ENCODE measurements at regions not wholly inside any gene's neighbourhood (a gene's known extent, or its start where the extent isn't known, plus 50 kb on each side); places are given as distances from the start of the nearest gene placed in this dataset.
"Not testable (repeated sequence)": the region's sequence is repeated elsewhere in the genome, so short reads cannot be mapped to it uniquely, and the experiment has no call there.

GRCh38 chr5:124623265-124623664, 123.2 kb downstream of the ZNF608 start:
- Histone ChIP-seq H3K4me3 (ENCODE audit: low read length) (no peak overlapping the region), H3K4me1 (ENCODE audit: insufficient read depth, low read length) (no peaks in the 10 kb centered on the region), H3K9me3 (ENCODE audit: low read depth, low read length) (no peaks in the 10 kb centered on the region), H3K27me3 (ENCODE audit: insufficient read depth, low read length) (peaks cover under 1% of the 10 kb centered on the region)

GRCh38 chr5:124622851-124623250, 123.6 kb downstream of the ZNF608 start:
- H3K27me3 ChIP-seq (ENCODE audit: insufficient read depth, low read length): no peaks in the 10 kb centered on the region
- H3K9me3 ChIP-seq (ENCODE audit: low read depth, low read length): no peaks in the 10 kb centered on the region
- H3K4me1 ChIP-seq (ENCODE audit: insufficient read depth, low read length): no peaks in the 10 kb centered on the region
- no peak overlapping the region for H3K4me3 ChIP-seq (ENCODE audit: low read length)

- H3K4me1 ChIP-seq (ENCODE audit: insufficient read depth, low read length): no peaks in the 10 kb centered on the region
- no peaks in the 10 kb centered on the region for H3K9me3 ChIP-seq (ENCODE audit: low read depth, low read length)
- H3K4me3 ChIP-seq (ENCODE audit: low read length): no peak overlapping the region
- H3K27me3 ChIP-seq (ENCODE audit: insufficient read depth, low read length): no peaks in the 10 kb centered on the region
Measured at GRCh38 chr5:124621279-124621678, 125.2 kb downstream of the ZNF608 start.

DNA sequence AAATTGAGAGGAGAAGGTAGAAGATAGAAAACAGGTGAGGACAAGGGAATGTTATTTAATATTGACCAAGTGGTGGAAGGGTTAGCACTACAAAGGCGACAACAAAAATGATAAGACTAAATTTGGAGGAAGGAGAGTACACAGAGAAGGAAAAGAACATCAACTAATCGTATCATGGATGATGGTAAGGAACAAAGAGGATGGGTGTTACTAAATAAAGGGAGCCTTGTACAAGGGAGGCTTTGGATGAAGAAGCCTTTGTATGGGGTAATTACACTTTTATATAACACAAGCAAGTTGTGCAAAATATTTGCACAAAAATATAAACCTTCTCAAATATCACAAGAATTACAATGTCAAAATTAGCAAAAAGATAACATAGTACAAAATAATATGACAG, 125.7 kb downstream of the ZNF608 start:
- Histone ChIP-seq H3K9me3 (ENCODE audit: low read depth, low read length) (no peaks in the 10 kb centered on the region), H3K4me1 (ENCODE audit: insufficient read depth, low read length) (no peaks in the 10 kb centered on the region), H3K4me3 (ENCODE audit: low read length) (no peak overlapping the region), H3K27me3 (ENCODE audit: insufficient read depth, low read length) (no peaks in the 10 kb centered on the region)

DNA sequence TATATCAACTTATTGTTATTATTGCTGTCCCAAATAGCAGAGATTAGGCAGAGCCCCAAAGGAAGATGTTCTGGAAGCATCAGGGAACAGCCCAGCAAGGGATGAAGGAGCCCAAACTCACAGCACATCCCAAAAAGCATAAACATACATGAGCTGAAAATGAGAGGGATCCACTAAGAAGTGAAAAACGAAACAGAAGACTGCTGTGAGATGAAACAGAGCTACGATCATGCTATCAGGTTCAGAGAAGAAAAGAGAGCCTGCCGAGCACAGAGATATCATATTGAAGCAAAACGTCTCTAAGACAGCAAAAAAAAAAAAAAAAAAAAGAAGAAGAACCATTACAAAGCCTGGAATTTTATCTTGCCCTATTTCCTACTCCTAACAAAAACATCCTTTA, 127.3 kb downstream of the ZNF608 start:
- Histone ChIP-seq H3K4me1 (ENCODE audit: insufficient read depth, low read length) (no peaks in the 10 kb centered on the region), H3K4me3 (ENCODE audit: low read length) (no peak overlapping the region)

GRCh38 chr5:124617787-124618186, 128.7 kb downstream of the ZNF608 start:
- no peaks in the 10 kb centered on the region for H3K4me1 ChIP-seq (ENCODE audit: insufficient read depth, low read length)
- no peak overlapping the region for H3K4me3 ChIP-seq (ENCODE audit: low read length)
- H3K27me3 ChIP-seq (ENCODE audit: insufficient read depth, low read length): no peaks in the 10 kb centered on the region

More for the DNA sequence above, 127.3 kb downstream of the ZNF608 start:
- no peaks in the 10 kb centered on the region for H3K27me3 ChIP-seq (ENCODE audit: insufficient read depth, low read length)
- no peaks in the 10 kb centered on the region for H3K9me3 ChIP-seq (ENCODE audit: low read depth, low read length)

GRCh38 chr5:124614836-124615385, 131.5 kb downstream of the ZNF608 start:
- Histone ChIP-seq H3K9me3 (ENCODE audit: low read depth, low read length) (no peaks in the 10 kb centered on the region), H3K27me3 (ENCODE audit: insufficient read depth, low read length) (no peaks in the 10 kb centered on the region), H3K4me1 (ENCODE audit: insufficient read depth, low read length) (no peaks in the 10 kb centered on the region), H3K4me3 (ENCODE audit: low read length) (no peak overlapping the region)

More at GRCh38 chr5:124617787-124618186, 128.7 kb downstream of the ZNF608 start:
- no peaks in the 10 kb centered on the region for H3K9me3 ChIP-seq (ENCODE audit: low read depth, low read length)

- no peak overlapping the region for H3K4me3 ChIP-seq (ENCODE audit: low read length)
- no peaks in the 10 kb centered on the region for H3K27me3 ChIP-seq (ENCODE audit: insufficient read depth, low read length)
- no peaks in the 10 kb centered on the region for H3K9me3 ChIP-seq (ENCODE audit: low read depth, low read length)
- H3K4me1 ChIP-seq (ENCODE audit: insufficient read depth, low read length): no peaks in the 10 kb centered on the region
Measured at GRCh38 chr5:124614105-124614504, 132.3 kb downstream of the ZNF608 start.

DNA sequence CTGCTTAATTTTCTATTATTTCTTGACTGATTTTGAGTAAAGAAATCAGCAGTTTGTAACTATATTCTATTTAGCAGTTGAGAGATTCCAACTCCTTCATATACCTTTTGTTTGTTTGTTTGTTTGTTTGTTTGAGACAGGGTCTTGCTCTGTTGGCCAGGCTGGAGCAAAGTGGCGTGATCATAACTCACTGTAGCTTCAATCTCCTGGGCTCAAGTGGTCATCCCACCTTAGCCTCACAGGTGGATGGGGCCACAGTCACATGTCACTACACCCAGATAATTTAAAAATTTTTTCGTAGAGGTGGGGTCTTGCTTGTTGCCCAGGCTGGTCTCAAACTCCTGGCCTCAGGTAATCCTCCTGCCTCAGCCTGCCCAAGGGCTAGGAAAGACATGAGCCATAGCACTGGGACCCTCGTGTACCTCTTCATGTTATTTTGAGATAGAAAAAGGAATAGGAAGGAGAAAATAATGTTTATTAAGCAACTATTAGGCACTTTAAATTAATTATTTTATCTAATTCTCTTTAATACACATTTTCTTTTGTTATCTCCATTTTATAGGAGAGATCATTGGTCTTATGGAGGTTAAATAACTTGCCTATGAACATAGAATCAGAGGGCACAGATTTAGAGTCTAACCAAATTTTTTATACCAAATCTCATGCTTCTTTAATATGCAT, 133.0 kb downstream of the ZNF608 start:
- Histone ChIP-seq H3K27me3 (ENCODE audit: insufficient read depth, low read length) (no peaks in the 10 kb centered on the region), H3K4me3 (ENCODE audit: low read length) (no peak overlapping the region), H3K4me1 (ENCODE audit: insufficient read depth, low read length) (no peaks in the 10 kb centered on the region), H3K9me3 (ENCODE audit: low read depth, low read length) (no peaks in the 10 kb centered on the region)

DNA sequence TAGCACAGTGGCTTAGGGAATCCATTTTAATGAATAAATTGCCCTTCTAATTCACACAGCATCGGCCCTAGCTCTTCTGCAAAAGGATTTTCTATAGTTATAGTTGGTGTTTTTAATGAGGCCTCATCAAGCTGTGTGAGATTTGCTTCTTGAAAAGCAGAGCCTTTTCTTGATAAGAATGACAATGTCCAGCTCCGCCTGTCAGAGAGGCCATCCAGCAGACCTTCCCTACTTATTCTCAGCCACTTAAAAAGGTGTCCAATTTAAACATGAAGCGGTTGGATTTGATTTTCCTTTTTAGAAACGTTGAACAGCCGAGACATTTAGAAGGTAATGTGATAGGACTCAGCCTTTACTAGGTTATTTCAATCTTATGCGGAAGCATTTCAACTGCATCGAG, 134.4 kb downstream of the ZNF608 start:
- Histone ChIP-seq H3K9me3 (ENCODE audit: low read depth, low read length) (no peaks in the 10 kb centered on the region), H3K27me3 (ENCODE audit: insufficient read depth, low read length) (no peaks in the 10 kb centered on the region), H3K4me3 (ENCODE audit: low read length) (no peak overlapping the region), H3K4me1 (ENCODE audit: insufficient read depth, low read length) (no peaks in the 10 kb centered on the region)

GRCh38 chr5:124611262-124611661, 135.2 kb downstream of the ZNF608 start:
- H3K27me3 ChIP-seq (ENCODE audit: insufficient read depth, low read length); H3K4me3 ChIP-seq (ENCODE audit: low read length); H3K9me3 ChIP-seq (ENCODE audit: low read depth, low read length); H3K4me1 ChIP-seq (ENCODE audit: insufficient read depth, low read length): not testable (repeated sequence)

DNA sequence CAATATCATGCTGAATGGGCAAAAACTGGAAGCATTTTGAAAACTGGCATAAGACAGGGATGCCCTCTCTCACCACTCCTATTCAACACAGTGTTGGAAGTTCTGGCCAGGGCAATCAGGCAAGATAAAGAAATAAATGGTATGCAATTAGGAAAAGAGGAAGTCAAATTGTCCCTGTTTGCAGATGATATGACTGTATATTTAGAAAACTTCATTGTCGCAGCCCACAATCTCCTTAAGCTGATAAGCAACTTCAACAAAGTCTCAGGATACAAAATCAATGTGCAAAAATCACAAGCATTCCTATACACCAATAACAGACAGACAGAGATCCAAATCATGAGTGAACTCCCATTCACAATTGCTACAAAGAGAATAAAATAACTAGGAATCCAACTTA, 136.8 kb downstream of the ZNF608 start:
- not testable (repeated sequence) for H3K9me3 ChIP-seq (ENCODE audit: low read depth, low read length); H3K4me1 ChIP-seq (ENCODE audit: insufficient read depth, low read length); H3K4me3 ChIP-seq (ENCODE audit: low read length); H3K27me3 ChIP-seq (ENCODE audit: insufficient read depth, low read length)

GRCh38 chr5:124606543-124606942, 139.9 kb downstream of the ZNF608 start:
- Histone ChIP-seq H3K9me3 (ENCODE audit: low read depth, low read length) (no peaks in the 10 kb centered on the region), H3K4me1 (ENCODE audit: insufficient read depth, low read length) (no peaks in the 10 kb centered on the region), H3K4me3 (ENCODE audit: low read length) (no peak overlapping the region), H3K27me3 (ENCODE audit: insufficient read depth, low read length) (no peaks in the 10 kb centered on the region)

- Histone ChIP-seq H3K4me3 (ENCODE audit: low read length) (no peak overlapping the region), H3K9me3 (ENCODE audit: low read depth, low read length) (no peaks in the 10 kb centered on the region), H3K27me3 (ENCODE audit: insufficient read depth, low read length) (no peaks in the 10 kb centered on the region), H3K4me1 (ENCODE audit: insufficient read depth, low read length) (no peaks in the 10 kb centered on the region)
Measured at GRCh38 chr5:124606093-124606492, 140.3 kb downstream of the ZNF608 start.

GRCh38 chr5:124605541-124605940, 140.9 kb downstream of the ZNF608 start:
- Histone ChIP-seq H3K4me1 (ENCODE audit: insufficient read depth, low read length) (no peaks in the 10 kb centered on the region), H3K4me3 (ENCODE audit: low read length) (no peak overlapping the region), H3K9me3 (ENCODE audit: low read depth, low read length) (no peaks in the 10 kb centered on the region), H3K27me3 (ENCODE audit: insufficient read depth, low read length) (no peaks in the 10 kb centered on the region)

- no peaks in the 10 kb centered on the region for H3K9me3 ChIP-seq (ENCODE audit: low read depth, low read length)
- no peak overlapping the region for H3K4me3 ChIP-seq (ENCODE audit: low read length)
- H3K27me3 ChIP-seq (ENCODE audit: insufficient read depth, low read length): no peaks in the 10 kb centered on the region
- peaks cover 1% of the 10 kb centered on the region for H3K4me1 ChIP-seq (ENCODE audit: insufficient read depth, low read length)
Measured at GRCh38 chr5:124604419-124604818, 142.0 kb downstream of the ZNF608 start.

Data from mononuclear cell (primary cell).